Caco-2 (cell line): ENCODE measurements at regions not wholly inside any gene's neighbourhood (a gene's known extent, or its start where the extent isn't known, plus 50 kb on each side); places are given as distances from the start of the nearest gene placed in this dataset.
"Not testable (repeated sequence)": the region's sequence is repeated elsewhere in the genome, so short reads cannot be mapped to it uniquely, and the experiment has no call there.

Source experiments
- BruUV-seq: library from RNA; stranded (reverse); fragments of 400-500 nt; replicated peaks from 2 replicates; lab custom pipeline; 2021; lab: Mats Ljungman, UMichigan
- CTCF ChIA-PET: fragments of 300-600 bp; sonication (Branson Sonifier 250); formaldehyde crosslinking; loops from one replicate; lab custom pipeline; 2022; ENCODE audit warnings: antibody characterized with exemption; lab: Charles Lee
- POLR2A ChIA-PET: fragments of 300-600 bp; sonication (Branson Sonifier 250); formaldehyde crosslinking; loops from one replicate; lab custom pipeline; 2022; ENCODE audit warnings: antibody characterized with exemption; lab: Charles Lee
- DNase-seq, 2 experiments: peaks; one replicate each; pipeline versions ENCODE4 v3.0.0 to v3.0.0-alpha.2; 2020 to 2022
- H3K27me3 ChIP-seq: replicated peaks from 2 replicates; pipeline ENCODE4 v1.6.0; 2011; ENCODE audit warnings: low read length; ENCODE audit not compliant: control insufficient read depth, insufficient read depth
- H3K36me3 ChIP-seq: 2 replicates; pipeline ENCODE4 v1.5.1; 2011; ENCODE audit warnings: low read length; ENCODE audit not compliant: control insufficient read depth, insufficient read depth
- H3K4me1 ChIP-seq: fragments of 250-450 bp; sonication (Bioruptor Pico); 2 replicates; pipeline ENCODE4 v1.5.1; 2020; ENCODE audit warnings: mild to moderate bottlenecking
- H3K4me3 ChIP-seq: 2 replicates; pipeline ENCODE4 v1.5.1; 2011; ENCODE audit warnings: low read depth, mild to moderate bottlenecking, control low read depth, low read length
- H3K9me3 ChIP-seq: fragments of 250-450 bp; sonication (Bioruptor Pico); 2 replicates; pipeline ENCODE4 v1.5.1; 2020; ENCODE audit warnings: mild to moderate bottlenecking, moderate library complexity
- H3K27ac Mint-ChIP-seq: one replicate; pipeline ENCODE4 v1.8.0; 2022; ENCODE audit warnings: mixed read lengths; ENCODE audit not compliant: unreplicated experiment
- H3K27me3 Mint-ChIP-seq: one replicate; pipeline ENCODE4 v1.8.0; 2022; ENCODE audit warnings: mixed read lengths; ENCODE audit not compliant: insufficient read depth, unreplicated experiment
- H3K36me3 Mint-ChIP-seq: one replicate; pipeline ENCODE4 v1.8.0; 2022; ENCODE audit warnings: mild to moderate bottlenecking, mixed read lengths; ENCODE audit not compliant: insufficient read depth, unreplicated experiment
- H3K4me1 Mint-ChIP-seq: one replicate; pipeline ENCODE4 v1.8.0; 2022; ENCODE audit warnings: low read depth, mixed read lengths; ENCODE audit not compliant: unreplicated experiment
- H3K4me3 Mint-ChIP-seq: one replicate; pipeline ENCODE4 v1.8.0; 2022; ENCODE audit warnings: mild to moderate bottlenecking, moderate library complexity, mixed read lengths; ENCODE audit not compliant: unreplicated experiment
- H3K9me3 Mint-ChIP-seq: one replicate; pipeline ENCODE4 v1.8.0; 2022; ENCODE audit warnings: mixed read lengths; ENCODE audit not compliant: unreplicated experiment
- intact Hi-C: fragments of 100-400 bp; cut with micrococcal nuclease; formaldehyde crosslinking; loops from one replicate; pipeline ENCODE4 v1.10.0; 2022; ENCODE audit not compliant: unreplicated experiment
- TF ChIP-seq, protein P1 (sequence below), 2 experiments: fragments of 200-600 bp in 1 of 2; IDR thresholded peaks; 1 replicate in 1 of 2; 2 replicates in 1 of 2; pipeline versions ENCODE4 v1.5.1 to v1.8.0; 2011 to 2022; ENCODE audit warnings: antibody characterized with exemption in 1 of 2, control low read depth in 1 of 2, inconsistent platforms in 1 of 2, low read depth in 1 of 2, low read length in 1 of 2, mild to moderate bottlenecking in 1 of 2, moderate library complexity in 1 of 2; ENCODE audit not compliant: insufficient read depth in 1 of 2, severe bottlenecking in 1 of 2, unreplicated experiment in 1 of 2

DNA sequence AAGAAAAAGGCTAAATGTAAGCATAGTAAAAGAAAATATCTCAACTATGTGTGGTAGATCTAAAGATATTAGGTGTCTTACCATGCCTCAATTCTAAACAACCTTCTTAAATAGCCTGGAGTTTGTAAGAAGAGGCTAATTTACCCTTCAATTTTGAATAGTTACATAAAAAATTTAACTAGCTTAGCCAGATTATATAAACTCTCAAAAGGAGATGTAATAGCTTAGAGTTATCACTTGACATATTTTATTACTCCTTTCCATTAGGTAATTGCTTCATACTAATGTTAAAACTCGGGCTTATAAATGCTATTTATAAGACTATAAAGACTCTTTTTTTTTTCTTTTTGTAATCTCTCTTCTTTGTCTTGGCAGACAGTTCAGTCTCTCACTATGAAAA, 297.5 kb upstream of the PABPC4L start:
- H3K27ac Mint-ChIP-seq: no peak overlapping the region
- BruUV-seq: no TSS peak
- H3K4me3 Mint-ChIP-seq: no peak overlapping the region
- no peaks in the 10 kb centered on the region for H3K4me1 ChIP-seq
- H3K36me3 ChIP-seq: no peaks in the 10 kb centered on the region
- intact Hi-C loops: no loop called here
- TF ChIP-seq, protein P1, sequence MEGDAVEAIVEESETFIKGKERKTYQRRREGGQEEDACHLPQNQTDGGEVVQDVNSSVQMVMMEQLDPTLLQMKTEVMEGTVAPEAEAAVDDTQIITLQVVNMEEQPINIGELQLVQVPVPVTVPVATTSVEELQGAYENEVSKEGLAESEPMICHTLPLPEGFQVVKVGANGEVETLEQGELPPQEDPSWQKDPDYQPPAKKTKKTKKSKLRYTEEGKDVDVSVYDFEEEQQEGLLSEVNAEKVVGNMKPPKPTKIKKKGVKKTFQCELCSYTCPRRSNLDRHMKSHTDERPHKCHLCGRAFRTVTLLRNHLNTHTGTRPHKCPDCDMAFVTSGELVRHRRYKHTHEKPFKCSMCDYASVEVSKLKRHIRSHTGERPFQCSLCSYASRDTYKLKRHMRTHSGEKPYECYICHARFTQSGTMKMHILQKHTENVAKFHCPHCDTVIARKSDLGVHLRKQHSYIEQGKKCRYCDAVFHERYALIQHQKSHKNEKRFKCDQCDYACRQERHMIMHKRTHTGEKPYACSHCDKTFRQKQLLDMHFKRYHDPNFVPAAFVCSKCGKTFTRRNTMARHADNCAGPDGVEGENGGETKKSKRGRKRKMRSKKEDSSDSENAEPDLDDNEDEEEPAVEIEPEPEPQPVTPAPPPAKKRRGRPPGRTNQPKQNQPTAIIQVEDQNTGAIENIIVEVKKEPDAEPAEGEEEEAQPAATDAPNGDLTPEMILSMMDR (IDR thresholded peaks at IDR 0.05; ENCODE audit: insufficient read depth in 1 of 2, low read depth in 1 of 2, low read length in 1 of 2, severe bottlenecking in 1 of 2, unreplicated experiment in 1 of 2): no peak
- H3K27me3 ChIP-seq: no peaks in the 10 kb centered on the region
- no peaks in the 10 kb centered on the region for H3K36me3 Mint-ChIP-seq
- no peaks in the 10 kb centered on the region for H3K9me3 ChIP-seq
- H3K27me3 Mint-ChIP-seq: no peaks in the 10 kb centered on the region
- POLR2A ChIA-PET: no interaction called here
- no peak for DNase-seq
- H3K4me1 Mint-ChIP-seq: no peaks in the 10 kb centered on the region
- no peaks in the 10 kb centered on the region for H3K9me3 Mint-ChIP-seq
- CTCF ChIA-PET: no interaction called here
- no peak overlapping the region for H3K4me3 ChIP-seq

DNA sequence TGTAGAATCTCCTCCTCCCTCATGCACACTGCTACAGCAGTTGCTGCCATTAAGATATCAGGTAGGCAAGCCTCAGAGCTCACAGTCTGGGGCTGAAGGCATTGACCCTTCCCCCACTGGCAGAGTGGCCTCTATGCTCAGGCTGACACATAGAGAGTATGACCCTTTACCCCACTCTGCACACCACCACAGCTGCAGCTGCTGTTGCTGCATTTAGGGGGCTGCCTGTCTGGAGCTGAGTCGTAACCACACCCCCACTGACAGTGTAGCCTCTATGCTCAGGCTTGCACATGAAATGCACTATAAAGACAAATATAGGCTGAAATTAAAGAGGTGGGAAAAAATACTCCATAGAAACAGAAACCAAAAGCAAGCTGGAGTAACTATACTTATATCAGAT, 289.3 kb upstream of the PABPC4L start:
- H3K36me3 Mint-ChIP-seq: no peaks in the 10 kb centered on the region
- no peaks in the 10 kb centered on the region for H3K9me3 ChIP-seq
- H3K4me3 Mint-ChIP-seq: no peak overlapping the region
- intact Hi-C loops: no loop called here
- ChIA-PET CTCF (no interaction called here), POLR2A (no interaction called here)
- H3K27me3 ChIP-seq: no peaks in the 10 kb centered on the region
- H3K4me1 Mint-ChIP-seq: no peaks in the 10 kb centered on the region
- H3K4me1 ChIP-seq: no peaks in the 10 kb centered on the region
- DNase-seq: no peak
- no peaks in the 10 kb centered on the region for H3K36me3 ChIP-seq
- BruUV-seq: no TSS peak
- H3K27me3 Mint-ChIP-seq: no peaks in the 10 kb centered on the region
- H3K4me3 ChIP-seq: no peak overlapping the region
- H3K27ac Mint-ChIP-seq: no peak overlapping the region
- no peaks in the 10 kb centered on the region for H3K9me3 Mint-ChIP-seq
- TF ChIP-seq, protein P1 (IDR thresholded peaks at IDR 0.05; ENCODE audit: insufficient read depth in 1 of 2, low read depth in 1 of 2, low read length in 1 of 2, severe bottlenecking in 1 of 2, unreplicated experiment in 1 of 2): no peak

DNA sequence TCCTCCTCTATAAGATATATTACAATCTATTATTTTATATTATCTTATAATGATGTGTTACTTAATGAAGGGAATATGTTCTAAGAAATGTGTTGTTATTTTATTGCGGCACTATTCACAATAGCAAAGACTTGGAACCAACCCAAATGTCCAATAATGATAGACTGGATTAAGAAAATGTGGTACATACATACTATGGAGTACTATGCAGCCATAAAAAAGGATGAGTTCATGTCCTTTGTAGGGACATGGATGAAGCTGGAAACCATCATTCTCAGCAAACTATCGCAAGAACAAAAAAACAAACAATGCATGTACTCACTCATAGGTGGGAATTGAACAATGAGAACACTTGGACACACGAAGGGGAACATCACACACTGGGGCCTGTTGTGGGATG, 281.9 kb upstream of the PABPC4L start:
- H3K27ac Mint-ChIP-seq: not testable (repeated sequence)

DNA sequence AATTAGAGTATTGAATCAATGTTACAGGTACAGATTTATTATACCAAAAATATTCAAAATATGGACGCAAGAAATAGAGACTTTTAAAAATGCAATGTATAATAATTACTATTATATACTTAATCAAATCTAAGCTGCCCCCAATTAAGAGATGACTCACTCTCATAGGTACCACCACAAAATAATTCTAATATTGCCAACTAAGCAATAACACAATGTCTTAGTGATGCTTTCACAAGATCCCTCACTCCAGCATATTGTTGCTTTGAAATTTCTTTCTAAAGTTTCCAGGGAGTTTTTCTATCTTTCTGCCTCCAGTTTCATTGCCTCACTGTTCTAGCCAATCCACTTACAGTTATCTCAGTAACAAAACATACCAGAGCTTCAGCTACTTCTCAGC, 270.0 kb upstream of the PABPC4L start:
- TF ChIP-seq, protein P1 (IDR thresholded peaks at IDR 0.05; ENCODE audit: insufficient read depth in 1 of 2, low read depth in 1 of 2, low read length in 1 of 2, severe bottlenecking in 1 of 2, unreplicated experiment in 1 of 2): no peak
- Mint-ChIP-seq H3K4me1 (no peaks in the 10 kb centered on the region), H3K27me3 (no peaks in the 10 kb centered on the region), H3K27ac (no peak overlapping the region), H3K36me3 (no peaks in the 10 kb centered on the region), H3K4me3 (no peak overlapping the region), H3K9me3 (no peaks in the 10 kb centered on the region)
- Histone ChIP-seq H3K9me3 (no peaks in the 10 kb centered on the region), H3K36me3 (no peaks in the 10 kb centered on the region), H3K4me3 (no peak overlapping the region), H3K27me3 (no peaks in the 10 kb centered on the region), H3K4me1 (no peaks in the 10 kb centered on the region)
- BruUV-seq: no TSS peak
- POLR2A ChIA-PET: no interaction called here
- DNase-seq: no peak
- CTCF ChIA-PET: no interaction called here
- intact Hi-C loops: no loop called here

More for the DNA sequence above, 281.9 kb upstream of the PABPC4L start:
- H3K36me3 ChIP-seq, H3K4me1 Mint-ChIP-seq, H3K27me3 Mint-ChIP-seq, H3K4me3 ChIP-seq, DNase-seq, intact Hi-C loops, H3K36me3 Mint-ChIP-seq, CTCF ChIA-PET, H3K4me3 Mint-ChIP-seq, H3K27me3 ChIP-seq, H3K9me3 ChIP-seq, BruUV-seq, H3K4me1 ChIP-seq, POLR2A ChIA-PET, H3K9me3 Mint-ChIP-seq: not testable (repeated sequence)
